ENCODE measurements at regions not wholly inside any gene's neighbourhood (a gene's known extent, or its start where the extent isn't known, plus 50 kb on each side); places are given as distances from the start of the nearest gene placed in this dataset.

DNA sequence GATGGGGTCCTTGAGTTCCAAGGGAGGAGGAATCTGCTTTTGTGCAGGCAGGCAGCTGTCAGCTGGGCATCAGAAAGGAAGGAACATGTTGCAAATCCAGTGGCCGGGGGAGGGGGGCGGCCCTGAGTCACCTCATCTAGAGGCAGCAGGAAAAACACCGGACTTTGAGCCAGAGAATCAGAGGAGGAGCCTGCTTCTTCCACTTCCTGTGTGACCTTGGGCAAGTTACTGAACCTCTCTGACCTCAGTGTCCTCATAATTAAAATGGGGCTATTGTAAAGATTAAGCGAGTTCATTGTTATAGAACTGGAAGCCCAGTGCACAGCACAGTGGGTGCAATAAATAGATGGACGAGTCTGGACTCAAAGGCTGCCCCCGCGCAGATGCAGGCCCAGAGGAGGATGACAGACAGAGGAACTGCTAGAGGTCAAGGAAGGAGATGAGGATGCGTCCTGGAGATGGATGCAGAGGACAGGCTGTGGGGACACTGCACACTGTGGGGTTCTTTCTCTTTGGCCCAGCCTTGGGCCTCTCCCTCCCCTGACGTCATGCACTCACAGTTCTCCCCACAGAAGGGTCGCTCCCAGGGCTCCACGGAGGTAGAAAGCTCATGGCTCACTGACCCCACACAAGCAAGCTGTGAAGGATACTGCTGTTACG, 714.3 kb downstream of the MATN1 start:
- H3K9me2 ChIP-seq (replicated peaks; ENCODE audit: control insufficient read depth, low read length), result no peaks in the 10 kb centered on the region
- no peaks in the 10 kb centered on the region for H3K4me1 ChIP-seq (ENCODE audit: control insufficient read depth, low read length)
- no peaks in the 10 kb centered on the region for H3K79me2 ChIP-seq (ENCODE audit: control insufficient read depth, low read length)
- TF ChIP-seq EZH2phosphoT487 (IDR thresholded peaks at IDR 0.05; ENCODE audit: borderline replicate concordance, low read length), result no peak
- TF ChIP-seq, protein P1, sequence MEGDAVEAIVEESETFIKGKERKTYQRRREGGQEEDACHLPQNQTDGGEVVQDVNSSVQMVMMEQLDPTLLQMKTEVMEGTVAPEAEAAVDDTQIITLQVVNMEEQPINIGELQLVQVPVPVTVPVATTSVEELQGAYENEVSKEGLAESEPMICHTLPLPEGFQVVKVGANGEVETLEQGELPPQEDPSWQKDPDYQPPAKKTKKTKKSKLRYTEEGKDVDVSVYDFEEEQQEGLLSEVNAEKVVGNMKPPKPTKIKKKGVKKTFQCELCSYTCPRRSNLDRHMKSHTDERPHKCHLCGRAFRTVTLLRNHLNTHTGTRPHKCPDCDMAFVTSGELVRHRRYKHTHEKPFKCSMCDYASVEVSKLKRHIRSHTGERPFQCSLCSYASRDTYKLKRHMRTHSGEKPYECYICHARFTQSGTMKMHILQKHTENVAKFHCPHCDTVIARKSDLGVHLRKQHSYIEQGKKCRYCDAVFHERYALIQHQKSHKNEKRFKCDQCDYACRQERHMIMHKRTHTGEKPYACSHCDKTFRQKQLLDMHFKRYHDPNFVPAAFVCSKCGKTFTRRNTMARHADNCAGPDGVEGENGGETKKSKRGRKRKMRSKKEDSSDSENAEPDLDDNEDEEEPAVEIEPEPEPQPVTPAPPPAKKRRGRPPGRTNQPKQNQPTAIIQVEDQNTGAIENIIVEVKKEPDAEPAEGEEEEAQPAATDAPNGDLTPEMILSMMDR (IDR thresholded peaks at IDR 0.05; ENCODE audit: low read depth, low read length, poor library complexity, severe bottlenecking), result no peak
- H3K4me3 ChIP-seq (ENCODE audit: low read length), result no peak overlapping the region
- H3F3A ChIP-seq (ENCODE audit: control insufficient read depth, insufficient read depth), result no peaks in the 10 kb centered on the region
- H3K36me3 ChIP-seq (ENCODE audit: control insufficient read depth, low read length), result no peaks in the 10 kb centered on the region
- no peaks in the 10 kb centered on the region for H4K20me1 ChIP-seq (ENCODE audit: control insufficient read depth, insufficient read depth, low read depth, low read length)
- H3K9me3 ChIP-seq (ENCODE audit: control insufficient read depth, insufficient read depth, low read length), result no peaks in the 10 kb centered on the region
- H3K27me3 ChIP-seq (ENCODE audit: control insufficient read depth, low read length), result no peaks in the 10 kb centered on the region
- no peak overlapping the region for H3K27ac ChIP-seq (ENCODE audit: low read depth, low read length)
- H3K4me2 ChIP-seq (ENCODE audit: low read length), result no peak overlapping the region

- no peaks in the 10 kb centered on the region for H3K9me2 ChIP-seq (replicated peaks; ENCODE audit: control insufficient read depth, low read length)
- H3K79me2 ChIP-seq (ENCODE audit: control insufficient read depth, low read length), result no peaks in the 10 kb centered on the region
- no peaks in the 10 kb centered on the region for H3K36me3 ChIP-seq (ENCODE audit: control insufficient read depth, low read length)
- no peaks in the 10 kb centered on the region for H4K20me1 ChIP-seq (ENCODE audit: control insufficient read depth, insufficient read depth, low read depth, low read length)
- no peaks in the 10 kb centered on the region for H3K4me1 ChIP-seq (ENCODE audit: control insufficient read depth, low read length)
- H3F3A ChIP-seq (ENCODE audit: control insufficient read depth, insufficient read depth), result no peaks in the 10 kb centered on the region
- no peaks in the 10 kb centered on the region for H3K9me3 ChIP-seq (ENCODE audit: control insufficient read depth, insufficient read depth, low read length)
- no peaks in the 10 kb centered on the region for H3K27me3 ChIP-seq (ENCODE audit: control insufficient read depth, low read length)
- no peak overlapping the region for H3K4me2 ChIP-seq (ENCODE audit: low read length)
- no peak overlapping the region for H3K4me3 ChIP-seq (ENCODE audit: low read length)
- TF ChIP-seq, protein P1 (IDR thresholded peaks at IDR 0.05; ENCODE audit: low read depth, low read length, poor library complexity, severe bottlenecking), result no peak
- no peak for TF ChIP-seq EZH2phosphoT487 (IDR thresholded peaks at IDR 0.05; ENCODE audit: borderline replicate concordance, low read length)
- no peak overlapping the region for H3K27ac ChIP-seq (ENCODE audit: low read depth, low read length)
These were observed 714.9 kb downstream of the MATN1 start for GRCh38 chr1:30008372-30008997.

GRCh38 chr1:30005972-30006619, 717.3 kb downstream of the MATN1 start:
- Histone ChIP-seq H3K79me2 (ENCODE audit: control insufficient read depth, low read length) (no peaks in the 10 kb centered on the region), H3K27ac (ENCODE audit: low read depth, low read length) (no peak overlapping the region), H3K27me3 (ENCODE audit: control insufficient read depth, low read length) (no peaks in the 10 kb centered on the region), H3F3A (ENCODE audit: control insufficient read depth, insufficient read depth) (no peaks in the 10 kb centered on the region), H3K9me3 (ENCODE audit: control insufficient read depth, insufficient read depth, low read length) (no peaks in the 10 kb centered on the region), H3K4me3 (ENCODE audit: low read length) (no peak overlapping the region), H3K4me1 (ENCODE audit: control insufficient read depth, low read length) (no peaks in the 10 kb centered on the region), H3K36me3 (ENCODE audit: control insufficient read depth, low read length) (no peaks in the 10 kb centered on the region), H3K4me2 (ENCODE audit: low read length) (no peak overlapping the region), H3K9me2 (replicated peaks; ENCODE audit: control insufficient read depth, low read length) (no peaks in the 10 kb centered on the region), H4K20me1 (ENCODE audit: control insufficient read depth, insufficient read depth, low read depth, low read length) (no peaks in the 10 kb centered on the region)
- TF ChIP-seq, protein P1 (IDR thresholded peaks at IDR 0.05; ENCODE audit: low read depth, low read length, poor library complexity, severe bottlenecking), result no peak
- TF ChIP-seq EZH2phosphoT487 (IDR thresholded peaks at IDR 0.05; ENCODE audit: borderline replicate concordance, low read length), result no peak
